AG09319 (cell line): ENCODE measurements at regions not wholly inside any gene's neighbourhood (a gene's known extent, or its start where the extent isn't known, plus 50 kb on each side); places are given as distances from the start of the nearest gene placed in this dataset.

ENCODE experiments used
- DNase-seq: peaks from one replicate; pipeline ENCODE4 v3.0.0-alpha.2; 2010; ENCODE audit warnings: low read depth; ENCODE audit errors: extremely low read depth
- CTCF ChIP-seq: IDR thresholded peaks from 2 replicates; pipeline ENCODE4 v1.5.1; 2011; ENCODE audit warnings: low read depth, mild to moderate bottlenecking, inconsistent platforms, low read length, moderate library complexity

GRCh38 chr20:48339986-48340882, 487.6 kb downstream of the PREX1 start:
- DNase-seq = no peak
- no peak for TF ChIP-seq CTCF

DNA sequence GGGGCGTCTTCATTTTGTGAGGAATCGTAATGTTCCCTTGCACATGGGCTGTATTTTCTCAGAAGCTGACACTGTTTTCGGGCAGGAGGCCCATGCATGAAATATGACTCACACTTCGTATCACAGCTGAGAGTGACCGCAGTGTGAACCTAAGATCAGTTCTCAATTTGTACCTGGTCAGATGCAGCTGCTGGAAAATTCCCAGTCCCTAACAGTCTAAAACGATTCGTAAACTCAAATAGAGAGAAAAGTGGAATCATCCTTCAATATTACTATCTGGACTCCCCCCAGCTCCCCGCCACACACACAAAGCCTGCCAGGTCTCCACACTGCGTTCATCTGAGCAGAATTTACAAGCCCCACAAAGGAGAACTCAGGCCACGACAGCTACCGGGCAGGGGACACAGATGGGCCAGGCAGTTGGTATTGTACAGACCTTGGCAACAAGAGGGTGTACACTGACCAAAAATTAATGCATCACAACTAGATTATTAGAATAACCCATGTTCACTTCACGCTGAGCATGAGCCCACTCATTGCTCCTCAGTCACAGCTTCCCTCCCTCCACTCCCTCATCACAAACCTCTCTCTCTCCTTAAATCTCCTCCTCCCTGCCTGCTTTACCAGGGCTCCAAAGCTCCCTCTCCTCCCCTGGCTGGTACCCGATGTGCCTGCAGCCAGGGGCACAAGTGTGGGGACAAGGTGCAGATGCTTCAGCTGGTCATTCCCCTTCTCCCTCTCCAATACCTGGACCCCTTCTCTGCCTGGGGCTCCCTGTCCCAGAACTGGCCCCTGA, 488.4 kb downstream of the PREX1 start:
- no peak for DNase-seq
- no peak for TF ChIP-seq CTCF

GRCh38 chr20:48338717-48339116, 489.1 kb downstream of the PREX1 start:
- TF ChIP-seq CTCF = no peak
- no peak for DNase-seq

DNA sequence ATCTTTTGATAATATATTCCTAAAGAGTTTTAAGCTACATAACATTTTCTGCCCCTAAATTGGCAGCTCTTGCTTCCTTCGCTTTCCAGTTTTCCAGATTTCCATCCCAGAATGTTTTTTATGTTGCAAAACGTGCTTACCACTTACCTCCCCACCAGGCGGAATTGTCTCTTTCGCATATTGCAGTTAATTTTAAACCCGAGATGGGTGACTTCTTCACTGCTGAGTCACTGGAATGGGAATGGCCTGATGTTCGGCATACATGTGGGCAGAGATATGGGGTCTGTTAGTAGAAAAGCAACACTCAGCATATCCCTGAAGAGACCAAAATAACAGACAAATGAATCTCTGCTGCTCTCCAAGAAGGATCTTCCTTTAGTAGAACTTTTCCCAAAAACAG, 491.2 kb downstream of the PREX1 start:
- DNase-seq = no peak
- TF ChIP-seq CTCF = no peak

DNA sequence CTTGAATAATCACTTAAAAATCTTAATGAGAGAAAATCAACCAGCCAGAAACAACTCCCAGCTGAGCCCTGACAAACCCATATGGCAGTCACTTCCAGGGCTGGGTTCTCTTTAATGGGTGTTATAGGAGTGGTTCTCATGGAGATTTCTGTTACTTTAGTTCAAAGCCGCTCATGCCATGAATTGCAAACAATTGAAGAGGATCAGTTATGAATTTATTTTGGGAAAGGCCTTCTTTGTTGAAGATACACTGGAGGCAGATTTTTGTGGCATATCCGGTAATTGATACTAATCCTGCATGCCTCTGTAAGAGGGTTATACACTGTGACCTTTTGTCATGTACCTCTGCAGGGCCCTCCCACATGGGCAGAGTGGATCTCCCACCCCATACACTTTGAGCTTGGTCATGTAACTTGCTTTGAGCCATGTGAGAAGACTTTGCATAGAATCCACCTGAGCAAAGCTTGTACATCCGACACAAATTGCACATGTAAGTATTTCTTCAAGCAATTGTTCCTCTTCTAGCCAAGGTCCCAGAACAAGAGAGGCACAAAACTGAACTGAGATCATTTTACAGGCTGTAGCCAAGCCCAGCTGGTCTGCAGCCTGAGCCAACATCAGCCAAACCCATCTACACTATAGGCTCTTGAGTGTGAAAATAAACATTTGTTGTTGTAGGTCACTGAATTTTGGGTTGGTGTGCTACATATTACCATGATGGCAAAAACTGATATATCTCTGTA, 492.3 kb downstream of the PREX1 start:
- no peak for DNase-seq
- no peak for TF ChIP-seq CTCF

- no peak for DNase-seq
- no peak for TF ChIP-seq CTCF
Measured at GRCh38 chr20:48333707-48334106, 494.1 kb downstream of the PREX1 start.

- TF ChIP-seq CTCF = no peak
- DNase-seq = no peak
Measured at GRCh38 chr20:48332555-48332954, 495.2 kb downstream of the PREX1 start.
